ENCODE measurements at regions not wholly inside any gene's neighbourhood (a gene's known extent, or its start where the extent isn't known, plus 50 kb on each side); places are given as distances from the start of the nearest gene placed in this dataset.

GRCh38 chr13:40355126-40355724 is 311.2 kb downstream of the FOXO1 start:
- TF ChIP-seq CTCF (IDR thresholded peaks at IDR 0.05) (no peak), POLR2AphosphoS5 (IDR thresholded peaks at IDR 0.05) (no peak), POLR2A (IDR thresholded peaks at IDR 0.05) (no peak)

All from breast epithelium (tissue), 3 donors.